Stomach (tissue), 8 donors: ENCODE measurements at regions not wholly inside any gene's neighbourhood (a gene's known extent, or its start where the extent isn't known, plus 50 kb on each side); places are given as distances from the start of the nearest gene placed in this dataset.

Source experiments
- DNase-seq, 2 donors: peaks; one replicate each; pipeline versions ENCODE4 v3.0.0 to v3.0.0-alpha.2; 2013 to 2019
- H3K27ac ChIP-seq, 5 donors: fragments of 200-600 bp in 4 of 5; sonication (generic) in 4 of 5; one replicate each; pipeline ENCODE4 v1.5.1; 2013 to 2019; ENCODE audit warnings: mild to moderate bottlenecking in 1 of 5, moderate library complexity in 1 of 5
- H3K27me3 ChIP-seq, 3 donors: fragments of 200-600 bp; sonication (generic); one replicate each; pipeline ENCODE4 v1.5.1; 2017 to 2019; ENCODE audit warnings: mixed run types in 1 of 3
- H3K36me3 ChIP-seq, 4 donors: fragments of 200-600 bp; sonication (generic); 1 replicate in 3 of 4; 2 replicates in 1 of 4; pipeline ENCODE4 v1.5.1; 2016 to 2019
- H3K4me1 ChIP-seq, 4 donors: fragments of 200-600 bp; sonication (generic); one replicate each; pipeline ENCODE4 v1.5.1; 2016 to 2019
- H3K4me3 ChIP-seq, 4 donors: fragments of 200-600 bp; sonication (generic) in 3 of 4; one replicate each; pipeline ENCODE4 v1.5.1; 2016 to 2019; ENCODE audit warnings: mild to moderate bottlenecking in 1 of 4
- H3K9me3 ChIP-seq, 4 donors: fragments of 200-600 bp; sonication (generic); one replicate each; pipeline ENCODE4 v1.5.1; 2016 to 2019
- CTCF ChIP-seq, 7 experiments: fragments of 450-650 bp in 4 of 7; fragments of 200-600 bp in 3 of 7; sonication (generic) in 3 of 7; IDR thresholded peaks; one replicate each; pipeline ENCODE4 v1.5.1; 2016 to 2019; ENCODE audit warnings: antibody characterized with exemption in 7 of 7, control low read depth in 2 of 7, mild to moderate bottlenecking in 1 of 7
- EP300 ChIP-seq: sonication (generic); formaldehyde crosslinking; IDR thresholded peaks from one replicate; pipeline ENCODE4 v1.6.1; 2017; ENCODE audit warnings: antibody characterized with exemption
- POLR2A ChIP-seq, 4 donors: fragments of 450-650 bp; IDR thresholded peaks; one replicate each; pipeline ENCODE4 v1.6.1; 2016; ENCODE audit warnings: antibody characterized with exemption in 4 of 4, control low read depth in 2 of 4, mild to moderate bottlenecking in 1 of 4, moderate library complexity in 1 of 4
- POLR2AphosphoS5 ChIP-seq, 3 donors: sonication (generic); formaldehyde crosslinking; IDR thresholded peaks; one replicate each; pipeline ENCODE4 v1.6.1; 2016; ENCODE audit warnings: antibody characterized with exemption in 3 of 3
- WGBS, 5 donors: extraction: QIAGEN DNeasy Blood & Tissue Kit in 3 of 5; methylation state at CpG; one replicate each; pipeline versions ENCODE4 v1.1.5 to v1.1.7; 2013 to 2018; 5-methylcytosine and 5-hydroxymethylcytosine counted together
- intact Hi-C: fragments of 100-400 bp; cut with DNase I; formaldehyde crosslinking; loops from one replicate; pipeline ENCODE4 v1.15.1; 2023; ENCODE audit warnings: low total_unique reads
- donor health status: healthy with polysubstance abuse.
- donor health status: Bipolar disorder and iron deficiency.
- donor health status: healthy.

DNA sequence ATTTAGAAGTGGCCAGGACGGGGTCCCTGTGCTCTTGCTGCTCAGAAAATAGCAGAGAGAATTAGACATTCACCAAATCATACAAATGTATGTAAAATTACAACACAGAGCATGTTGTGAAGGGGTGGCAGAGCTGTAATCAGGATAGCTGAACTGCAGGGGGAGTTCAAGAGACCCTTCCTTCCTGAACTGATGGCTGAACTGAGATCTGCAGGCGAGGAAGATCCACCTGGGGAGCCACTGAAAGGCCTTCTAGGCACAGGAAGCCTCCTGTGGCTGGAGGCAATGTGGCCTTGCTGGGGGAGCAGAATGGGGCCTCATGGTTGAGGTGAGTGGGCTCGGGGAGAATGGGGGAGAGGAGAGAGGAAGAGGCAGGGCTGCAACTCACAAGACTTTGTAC, 216.5 kb downstream of the PRDM2 start:
- H3K4me3 ChIP-seq: no peak overlapping the region
- no peak overlapping the region for H3K27ac ChIP-seq
- H3K36me3 ChIP-seq: no peaks in the 10 kb centered on the region
- intact Hi-C loops: no loop called here
- WGBS, 5 donors: 49 to 79% (median 76%) methylated on average over 3 of the region's 3 CpGs
- no peaks in the 10 kb centered on the region for H3K4me1 ChIP-seq
- H3K9me3 ChIP-seq: no peaks in the 10 kb centered on the region
- TF ChIP-seq POLR2A (IDR thresholded peaks at IDR 0.05): no peak
- TF ChIP-seq EP300: no peak
- TF ChIP-seq CTCF (IDR thresholded peaks at IDR 0.05): no peak
- no peak for TF ChIP-seq POLR2AphosphoS5 (IDR thresholded peaks at IDR 0.05)
- no peak for DNase-seq
- H3K27me3 ChIP-seq: peaks cover 0 to 3% (median 0%) of the 10 kb centered on the region in 3 donors

DNA sequence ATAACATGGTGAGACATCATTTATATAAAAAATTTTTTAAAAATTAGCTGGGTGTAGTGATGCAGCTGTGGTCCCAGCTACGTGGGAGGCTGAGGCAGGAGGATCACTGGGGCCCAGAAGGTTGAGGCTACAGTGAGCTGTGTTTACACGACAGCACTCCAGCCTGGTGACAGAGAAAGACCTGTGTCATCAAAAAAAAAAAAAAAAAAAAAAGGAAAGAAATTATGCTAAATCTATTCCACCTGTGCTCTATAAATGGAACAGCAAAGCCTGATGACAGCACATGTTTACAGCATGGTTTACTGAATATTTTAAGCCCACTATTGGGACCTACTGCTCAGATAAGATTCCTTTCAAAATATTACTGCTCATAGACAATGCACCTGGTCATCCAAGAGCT, 217.6 kb downstream of the PRDM2 start:
- no peak for TF ChIP-seq EP300
- no peak for TF ChIP-seq CTCF (IDR thresholded peaks at IDR 0.05)
- no peak for TF ChIP-seq POLR2AphosphoS5 (IDR thresholded peaks at IDR 0.05)
- TF ChIP-seq POLR2A (IDR thresholded peaks at IDR 0.05): no peak
- no peaks in the 10 kb centered on the region for H3K4me1 ChIP-seq
- H3K27ac ChIP-seq: no peak overlapping the region
- H3K4me3 ChIP-seq: no peak overlapping the region
- intact Hi-C loops: no loop called here
- H3K36me3 ChIP-seq: no peaks in the 10 kb centered on the region
- no peak for DNase-seq
- H3K27me3 ChIP-seq: peaks cover 0 to 3% (median 0%) of the 10 kb centered on the region in 3 donors
- H3K9me3 ChIP-seq: no peaks in the 10 kb centered on the region
- WGBS, 5 donors: 48 to 84% (median 61%) methylated on average over 2 of the region's 2 CpGs

GRCh38 chr1:13918862-13919261, 218.9 kb downstream of the PRDM2 start:
- H3K4me3 ChIP-seq: no peak overlapping the region
- no peak for TF ChIP-seq EP300
- TF ChIP-seq CTCF (IDR thresholded peaks at IDR 0.05): no peak
- TF ChIP-seq POLR2AphosphoS5 (IDR thresholded peaks at IDR 0.05): no peak
- TF ChIP-seq POLR2A (IDR thresholded peaks at IDR 0.05): no peak
- no peaks in the 10 kb centered on the region for H3K9me3 ChIP-seq
- H3K36me3 ChIP-seq: no peaks in the 10 kb centered on the region
- no peak for DNase-seq
- H3K27ac ChIP-seq: no peak overlapping the region
- WGBS, 5 donors: 67 to 79% (median 68%) methylated on average over 1 of the region's 1 CpG
- intact Hi-C loops: no loop called here
- no peaks in the 10 kb centered on the region for H3K27me3 ChIP-seq
- H3K4me1 ChIP-seq: no peaks in the 10 kb centered on the region

DNA sequence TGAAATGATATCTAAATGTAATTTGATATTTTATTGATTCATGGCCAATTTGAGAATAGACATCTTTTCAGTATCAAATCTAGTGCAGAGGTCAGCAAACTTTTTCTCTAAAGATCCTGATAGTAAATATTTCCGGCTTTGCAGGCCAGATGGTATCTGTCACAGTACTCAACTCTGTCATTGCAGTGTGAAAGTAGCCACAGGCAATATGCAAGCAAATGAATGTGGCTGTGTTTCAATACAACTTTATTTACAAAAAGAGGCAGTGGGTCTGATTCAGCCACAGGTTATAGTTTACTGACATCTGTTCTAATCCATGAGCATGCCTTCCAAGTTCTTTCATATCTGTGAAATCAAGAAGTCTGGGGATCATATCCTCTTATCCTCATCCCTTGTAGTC, 221.2 kb downstream of the PRDM2 start:
- WGBS, 5 donors: 13 to 43% (median 28%) methylated on average over 1 of the region's 1 CpG
- Histone ChIP-seq H3K36me3 (no peaks in the 10 kb centered on the region), H3K4me1 (no peaks in the 10 kb centered on the region), H3K27ac (no peak overlapping the region), H3K4me3 (no peak overlapping the region), H3K27me3 (no peaks in the 10 kb centered on the region), H3K9me3 (no peaks in the 10 kb centered on the region)
- no peak for TF ChIP-seq POLR2AphosphoS5 (IDR thresholded peaks at IDR 0.05)
- no peak for TF ChIP-seq EP300
- TF ChIP-seq POLR2A (IDR thresholded peaks at IDR 0.05): no peak
- no peak for TF ChIP-seq CTCF (IDR thresholded peaks at IDR 0.05)
- intact Hi-C loops: no loop called here
- DNase-seq: no peak
